ENCODE measurements at regions not wholly inside any gene's neighbourhood (a gene's known extent, or its start where the extent isn't known, plus 50 kb on each side); places are given as distances from the start of the nearest gene placed in this dataset.
A peak's percentile ranks its signal among the peaks of the same experiment; 100 is the strongest.

DNA sequence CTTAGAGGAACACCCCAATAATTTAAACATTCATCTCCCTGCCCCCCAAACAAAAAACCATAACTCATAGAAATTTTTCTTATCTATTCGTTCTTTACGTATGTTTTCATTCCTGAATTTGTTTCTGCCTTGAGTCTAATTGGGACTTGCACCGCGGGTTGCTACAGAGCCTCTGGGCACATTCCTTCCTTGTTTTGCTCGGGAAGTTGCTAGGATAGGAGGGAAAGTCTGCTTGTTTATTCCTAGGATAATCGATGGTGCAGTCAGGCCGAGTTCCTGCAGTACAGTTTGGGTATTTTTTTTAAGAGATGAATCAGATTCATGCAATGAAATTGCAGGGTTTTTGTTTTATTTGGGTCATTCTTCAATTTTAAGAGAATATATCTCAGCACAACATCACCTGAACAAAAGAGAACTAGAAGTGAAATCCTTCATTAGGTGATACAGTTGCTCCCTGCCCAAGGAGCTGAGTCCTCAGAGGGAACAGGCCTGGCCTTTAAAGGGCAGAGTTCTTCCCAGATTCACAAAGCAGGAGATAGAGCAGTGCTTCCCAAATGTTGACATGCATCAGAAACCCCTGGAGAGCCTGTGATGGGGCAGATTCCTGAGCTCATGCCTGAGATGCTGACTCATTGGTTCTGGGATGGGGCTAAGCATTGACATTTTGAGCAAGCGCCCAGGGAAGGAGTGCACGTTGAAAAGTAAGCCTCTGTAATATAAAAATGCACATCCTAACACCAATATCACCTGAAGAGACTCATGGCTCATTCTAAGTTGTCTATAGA lies 114.9 kb upstream of the FAM9B start:
- DNase-seq (ENCODE audit: low read depth): peak; percentile 78

DNA sequence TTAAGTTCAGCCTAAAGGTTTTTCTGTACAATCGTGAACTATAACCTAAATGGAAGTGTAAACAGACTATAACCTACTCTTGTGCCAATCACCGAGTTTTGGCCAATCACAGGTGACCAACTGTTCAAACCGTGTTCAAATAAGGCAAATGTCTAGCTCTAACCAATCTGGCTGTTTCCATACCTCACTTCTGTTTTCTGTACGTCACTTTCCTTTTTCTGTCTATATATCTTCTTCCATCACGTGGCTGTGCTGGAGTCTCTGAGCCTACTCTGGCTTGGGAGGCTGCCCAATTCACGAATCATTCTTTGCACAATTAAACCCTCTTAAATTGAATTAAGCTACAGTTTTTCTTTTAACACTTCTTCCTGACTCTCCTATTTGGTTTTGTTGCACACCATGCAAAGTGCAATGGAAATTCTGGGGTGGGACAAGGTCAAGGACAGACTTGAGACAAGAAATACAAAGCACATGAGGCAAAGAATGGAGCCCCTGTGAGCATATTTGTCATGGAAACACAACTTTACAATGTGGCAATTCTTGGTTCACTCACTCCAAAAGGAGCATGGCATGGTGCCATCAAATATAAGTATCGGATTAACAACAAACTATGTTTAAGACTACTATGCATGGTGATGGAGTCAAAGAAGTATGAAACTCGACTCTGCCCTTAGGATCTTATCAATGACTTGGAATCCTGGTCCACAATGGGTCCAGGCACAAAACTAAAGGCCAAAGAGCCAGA lies 115.7 kb upstream of the FAM9B start:
- DNase-seq (ENCODE audit: low read depth): peak; percentile 65

DNA sequence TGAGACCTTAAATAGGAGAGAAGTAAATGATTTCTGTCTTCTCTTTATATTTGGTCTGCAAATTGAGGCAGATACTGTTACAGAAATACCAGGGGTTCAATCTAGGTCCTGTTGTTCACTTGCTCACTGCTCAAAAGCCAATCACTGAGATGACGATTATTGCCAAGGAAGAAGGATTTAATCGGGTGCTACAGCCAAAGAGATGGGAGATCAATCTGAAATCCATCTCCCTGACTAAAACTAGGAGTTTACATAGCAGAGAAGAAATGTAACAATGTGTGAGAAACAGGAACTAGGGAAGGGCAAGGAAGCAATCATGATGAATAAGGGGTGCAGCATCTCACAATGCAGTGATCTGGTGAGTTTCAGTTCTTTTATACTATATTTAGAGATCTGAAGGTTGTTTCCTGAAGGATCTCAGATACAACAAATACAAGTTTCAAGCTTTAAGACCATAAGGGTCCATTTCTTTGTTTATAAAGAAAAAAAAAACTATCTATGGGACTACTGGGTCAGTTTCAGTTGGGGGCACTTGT lies 117.9 kb upstream of the FAM9B start:
- no peak for DNase-seq (ENCODE audit: low read depth)

- DNase-seq (ENCODE audit: low read depth): no peak
Observed at GRCh38 chrX:9153300-9153699, 119.4 kb upstream of the FAM9B start.

DNA sequence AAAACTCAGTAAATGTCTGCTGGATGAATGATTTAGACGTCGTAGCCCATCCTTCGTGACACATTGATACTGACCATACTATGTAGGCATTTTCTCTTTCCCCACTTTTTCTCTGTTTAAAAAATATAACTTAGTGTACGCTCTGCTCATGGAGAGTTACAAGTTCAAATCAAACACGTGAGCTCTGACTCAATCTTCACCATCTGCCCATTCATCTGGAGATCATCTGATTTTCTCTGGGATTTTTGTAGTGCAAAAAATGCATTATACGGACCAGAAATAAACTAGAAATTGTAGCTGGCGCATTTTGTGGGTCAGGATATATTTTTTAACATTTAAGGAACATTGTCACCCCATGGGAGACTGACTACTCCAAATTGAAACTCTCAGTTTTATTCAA lies 124.7 kb upstream of the FAM9B start:
- DNase-seq (ENCODE audit: low read depth): no peak

DNA sequence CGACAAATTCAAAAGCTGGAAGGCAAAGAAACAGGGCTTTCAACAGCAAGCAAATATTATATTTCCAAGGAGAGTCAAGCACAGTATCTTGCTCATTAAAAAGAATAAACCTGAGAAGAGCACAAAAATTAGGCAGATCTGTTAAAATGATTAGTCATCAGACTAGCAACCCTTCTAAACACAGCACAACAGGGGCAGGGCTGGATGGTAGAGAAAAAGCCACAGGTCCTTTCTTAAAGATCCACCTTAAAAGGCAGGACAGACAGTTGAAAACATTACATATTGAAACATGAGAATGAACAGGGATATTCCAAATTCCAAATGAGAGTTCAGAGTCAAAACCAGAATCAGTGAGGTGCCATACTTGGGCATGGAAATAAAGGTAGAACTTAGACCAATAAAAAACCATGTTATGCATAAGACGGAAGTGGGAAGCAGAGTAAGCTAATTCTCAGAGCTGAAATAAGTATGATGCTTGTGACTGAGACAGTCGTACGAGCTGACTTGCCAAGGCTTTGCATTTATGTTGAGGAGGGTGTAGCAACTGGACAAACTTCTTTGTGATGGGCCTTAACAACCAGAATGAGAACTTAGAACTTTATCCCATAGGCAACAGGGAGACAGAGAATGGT lies 126.9 kb upstream of the FAM9B start:
- DNase-seq (ENCODE audit: low read depth): no peak

DNA sequence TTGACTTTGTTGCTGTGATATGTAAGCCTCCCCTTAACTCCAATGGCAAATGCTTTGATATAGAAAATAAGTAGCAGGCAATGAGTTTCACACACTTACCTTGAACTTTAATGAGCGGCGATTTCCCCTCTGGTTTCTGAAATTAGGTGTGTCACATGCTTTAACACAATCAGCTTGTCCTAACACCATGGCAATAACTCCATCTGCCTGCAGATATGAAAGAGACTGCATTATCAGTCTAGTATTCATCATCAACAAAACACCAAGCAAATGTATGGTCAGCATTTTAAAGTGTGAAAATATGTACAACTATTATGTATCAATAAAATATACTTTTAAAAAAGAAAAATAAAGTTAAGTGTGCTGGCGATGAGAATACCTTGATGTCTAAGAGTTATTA lies 128.8 kb upstream of the FAM9B start:
- DNase-seq (ENCODE audit: low read depth): no peak

DNA sequence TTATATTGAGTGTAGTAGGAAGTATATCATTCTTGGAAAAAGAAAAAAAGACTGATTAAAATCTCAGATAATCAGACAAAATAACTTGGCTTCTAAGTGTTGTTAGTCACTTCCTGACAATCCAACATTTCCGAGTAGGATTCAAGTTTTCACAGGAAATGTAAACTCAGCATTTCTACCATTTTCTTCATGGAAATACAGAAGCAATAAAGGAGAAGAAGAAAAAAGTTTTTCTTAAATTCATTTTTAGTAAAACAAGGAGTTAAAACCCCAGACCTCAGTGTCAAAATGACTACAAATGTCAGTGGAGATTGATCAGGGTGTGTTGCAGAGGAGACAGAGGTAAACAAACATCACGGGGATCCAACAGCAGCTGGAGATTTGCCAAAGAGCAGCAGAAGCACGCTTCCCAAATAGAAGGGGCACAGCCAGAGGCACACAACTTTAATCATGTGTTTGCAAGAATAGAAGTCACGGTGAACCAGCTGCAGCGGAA lies 129.3 kb upstream of the FAM9B start:
- DNase-seq (ENCODE audit: low read depth): no peak

DNA sequence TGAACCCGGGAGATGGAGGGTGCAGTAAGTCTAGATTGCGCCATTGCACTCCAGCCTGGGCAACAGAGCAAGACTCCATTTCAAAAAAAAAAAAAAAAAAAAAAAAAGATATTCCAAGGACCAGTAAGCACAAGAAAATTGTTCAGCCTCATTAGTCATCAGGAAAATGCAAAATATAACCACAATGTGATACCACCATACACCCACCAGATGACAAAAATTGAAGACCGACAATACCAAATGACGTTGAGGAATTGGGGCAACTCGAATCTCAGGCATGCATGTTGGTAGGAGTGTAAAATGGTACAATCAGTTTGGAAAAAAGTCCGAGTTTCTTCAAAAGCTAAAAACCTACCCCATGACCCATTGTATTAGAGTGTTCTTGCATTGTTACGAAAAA lies 130.2 kb upstream of the FAM9B start:
- no peak for DNase-seq (ENCODE audit: low read depth)

DNA sequence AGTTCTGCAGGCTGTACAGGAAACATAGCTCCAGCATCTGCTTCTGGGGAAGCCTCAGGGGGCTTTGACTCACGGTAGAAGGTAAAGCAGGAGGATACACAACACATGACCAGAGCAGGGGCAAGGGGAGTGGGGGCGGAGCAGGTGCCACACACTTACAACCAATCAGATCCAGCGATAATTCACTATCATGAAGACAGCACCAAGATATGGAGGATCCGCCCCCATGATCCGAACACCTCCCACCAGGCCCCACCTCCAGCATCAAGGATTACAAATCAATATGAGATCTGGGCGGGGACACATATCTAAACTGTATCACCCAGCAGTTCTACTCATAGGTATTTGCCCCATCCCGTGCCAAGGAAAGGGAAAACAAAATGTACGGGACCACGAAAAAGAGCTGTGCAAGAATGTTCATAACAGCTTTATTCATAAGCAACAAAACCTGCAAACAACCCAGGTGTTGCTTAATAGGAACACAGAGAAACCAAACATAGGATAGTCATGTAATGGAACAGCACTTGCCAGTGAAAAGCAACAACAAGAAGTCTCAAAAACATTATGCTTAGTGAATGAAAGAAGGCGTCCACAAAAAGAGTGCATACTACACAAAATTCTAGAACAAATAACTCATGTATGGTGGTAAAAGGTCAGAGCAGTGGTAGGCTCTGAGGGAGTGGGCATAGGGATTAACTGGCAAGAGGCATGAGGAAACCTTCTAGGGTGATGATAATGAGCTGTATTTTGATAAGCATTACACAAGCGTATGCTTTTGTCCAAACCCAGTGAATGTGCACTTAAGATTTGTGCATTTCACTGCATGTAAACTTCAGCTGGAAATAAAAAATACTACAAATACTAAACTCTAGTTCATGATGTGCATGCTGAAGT lies 130.9 kb upstream of the FAM9B start:
- no peak for DNase-seq (ENCODE audit: low read depth)

DNA sequence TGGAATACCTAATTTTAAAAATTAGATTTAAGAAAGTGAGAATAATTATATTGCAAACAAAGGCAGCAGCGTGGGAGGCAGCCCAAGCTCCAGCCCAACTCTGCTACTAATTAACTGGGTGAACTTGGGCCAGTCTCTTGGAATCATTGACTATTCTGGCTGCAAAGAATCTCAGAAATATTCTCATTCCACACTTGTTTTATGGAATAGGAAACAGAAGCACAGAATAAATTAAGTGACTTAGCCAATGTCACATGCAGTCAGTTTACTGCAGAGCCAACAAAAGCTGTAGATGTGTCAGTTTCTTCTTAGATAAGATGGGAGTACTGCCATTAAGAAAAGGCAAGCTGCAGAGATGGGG lies 132.6 kb upstream of the FAM9B start:
- peak; percentile 14 for DNase-seq (ENCODE audit: low read depth)

DNA sequence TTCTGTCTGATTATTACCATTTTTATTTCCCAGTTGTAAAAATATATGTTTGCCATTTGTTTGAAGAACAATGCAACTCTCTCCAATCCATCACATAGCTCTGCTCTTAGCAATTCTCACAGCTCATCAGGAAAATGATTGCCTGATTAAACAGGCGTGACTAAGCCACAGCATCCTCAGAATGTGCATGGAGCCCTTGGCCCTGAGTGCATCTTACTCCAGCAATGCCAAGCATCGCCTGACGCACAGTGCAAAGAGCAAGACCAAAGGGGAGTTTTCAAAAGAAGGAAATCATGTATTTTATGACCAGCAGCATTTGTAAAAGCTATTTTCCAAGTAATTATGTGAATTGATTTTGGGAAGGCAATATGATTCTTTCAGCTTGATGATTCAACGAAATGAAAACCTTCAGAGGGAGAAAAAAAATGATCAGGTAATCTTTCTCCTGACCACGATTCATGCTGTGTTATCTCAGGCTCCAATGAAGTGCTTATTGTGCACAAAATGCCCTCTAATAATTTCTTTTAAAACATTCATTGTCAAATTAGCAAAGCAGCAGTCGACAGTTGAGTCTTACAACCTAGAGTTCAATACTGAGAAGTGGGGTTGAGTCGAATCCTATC lies 138.0 kb upstream of the FAM9B start:
- DNase-seq (ENCODE audit: low read depth): peak; percentile 6

GRCh38 chrX:9172464-9172850 lies 138.5 kb upstream of the FAM9B start:
- no peak for DNase-seq (ENCODE audit: low read depth)

- DNase-seq (ENCODE audit: low read depth): no peak
Observed at GRCh38 chrX:9180623-9181022, 146.7 kb upstream of the FAM9B start.

GRCh38 chrX:9182041-9182440 lies 148.1 kb upstream of the FAM9B start:
- no peak for DNase-seq (ENCODE audit: low read depth)

DNA sequence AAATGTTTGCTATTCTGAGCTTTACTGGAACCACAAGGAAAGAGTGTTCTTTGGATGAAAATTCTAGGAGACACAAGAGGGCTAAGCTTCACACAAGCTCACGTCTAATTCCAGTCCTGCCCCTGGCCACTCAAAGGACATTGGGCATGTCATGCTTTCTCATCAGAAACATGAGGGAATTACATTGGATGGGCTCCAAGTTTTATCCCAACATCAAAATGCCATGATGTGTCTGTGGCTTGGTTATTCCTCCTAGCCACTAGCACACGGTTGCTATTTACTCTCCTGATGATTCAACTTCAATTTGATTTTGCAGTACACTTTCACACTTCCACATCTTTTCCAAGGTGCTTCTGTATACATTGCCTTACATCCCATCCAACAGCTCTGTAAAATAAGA lies 149.6 kb upstream of the FAM9B start:
- no peak for DNase-seq (ENCODE audit: low read depth)

DNA sequence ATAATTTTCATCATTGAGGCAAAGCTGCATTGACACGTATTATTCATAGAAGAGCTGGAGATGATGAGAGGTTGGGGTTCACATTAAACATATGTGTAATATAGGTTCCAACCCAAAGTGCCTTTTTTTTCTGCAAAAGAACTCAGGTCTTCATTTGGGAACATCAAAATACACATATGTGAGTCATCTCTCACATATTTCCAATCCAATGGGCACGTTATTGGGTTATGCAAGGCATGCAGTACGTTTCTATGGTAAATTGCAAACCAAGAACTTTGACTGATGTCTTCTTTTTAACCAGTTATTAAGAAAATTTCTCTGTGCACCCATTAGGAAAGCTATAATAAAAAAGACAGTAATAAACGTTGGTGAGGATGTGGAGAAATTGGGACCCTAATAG lies 150.3 kb upstream of the FAM9B start:
- DNase-seq (ENCODE audit: low read depth): peak; percentile 2

DNA sequence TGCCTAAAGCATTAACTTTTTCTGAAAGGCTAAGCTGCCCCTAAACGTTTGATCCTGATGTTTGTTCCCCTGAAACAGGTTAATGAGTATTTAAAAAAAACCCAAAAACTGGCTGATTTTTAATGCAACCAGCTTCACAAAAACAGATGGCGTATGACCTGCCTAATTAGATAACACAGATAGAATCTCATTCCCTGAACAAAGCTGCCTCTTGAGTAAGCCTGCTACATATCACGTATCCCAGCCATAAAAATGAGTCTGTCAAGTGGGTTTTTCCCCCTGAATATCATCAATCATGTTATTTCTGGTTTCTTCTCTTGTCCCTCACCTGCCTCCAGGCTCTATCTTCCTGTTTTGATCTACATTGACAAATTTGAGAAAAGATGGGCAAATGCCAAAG lies 154.2 kb upstream of the FAM9B start:
- no peak for DNase-seq (ENCODE audit: low read depth)

DNA sequence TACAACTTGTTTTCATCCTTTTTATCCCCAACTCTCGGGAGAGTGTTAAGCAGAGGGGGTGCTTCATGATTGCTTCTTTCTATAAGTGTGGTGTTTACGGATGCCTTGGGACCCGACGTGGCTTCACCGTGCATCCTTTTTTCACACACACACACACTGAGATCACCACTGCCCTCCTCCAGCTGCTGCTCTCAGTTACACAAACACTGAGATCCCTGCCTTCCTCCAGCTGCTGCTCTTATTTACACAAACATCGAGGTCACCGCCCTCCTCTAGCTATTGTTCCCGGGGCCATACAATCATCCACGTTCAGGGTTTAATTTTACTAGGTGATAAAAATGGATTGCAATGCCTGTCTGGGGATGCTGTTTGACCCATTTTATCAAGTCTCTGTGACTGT lies 155.4 kb upstream of the FAM9B start:
- no peak for DNase-seq (ENCODE audit: low read depth)

DNA sequence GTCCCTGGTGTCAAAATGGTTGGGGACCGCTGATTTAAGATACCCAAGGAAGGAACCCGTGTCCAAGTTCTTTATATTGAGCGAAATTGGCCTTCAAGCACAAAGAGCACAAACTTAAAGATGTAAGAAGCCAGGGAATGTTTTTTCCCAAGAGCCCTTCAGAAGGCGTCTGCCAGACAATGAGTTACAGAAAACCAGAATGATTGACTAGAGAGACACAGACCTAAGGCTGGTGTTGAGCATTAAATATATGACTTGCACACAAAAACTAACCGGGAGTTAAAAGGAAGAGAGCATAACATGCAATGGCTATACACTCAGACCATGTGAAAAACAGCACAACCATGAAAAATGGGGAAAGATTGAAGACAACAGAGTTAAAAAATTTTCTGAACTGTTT lies 157.5 kb upstream of the FAM9B start:
- no peak for DNase-seq (ENCODE audit: low read depth)

DNA sequence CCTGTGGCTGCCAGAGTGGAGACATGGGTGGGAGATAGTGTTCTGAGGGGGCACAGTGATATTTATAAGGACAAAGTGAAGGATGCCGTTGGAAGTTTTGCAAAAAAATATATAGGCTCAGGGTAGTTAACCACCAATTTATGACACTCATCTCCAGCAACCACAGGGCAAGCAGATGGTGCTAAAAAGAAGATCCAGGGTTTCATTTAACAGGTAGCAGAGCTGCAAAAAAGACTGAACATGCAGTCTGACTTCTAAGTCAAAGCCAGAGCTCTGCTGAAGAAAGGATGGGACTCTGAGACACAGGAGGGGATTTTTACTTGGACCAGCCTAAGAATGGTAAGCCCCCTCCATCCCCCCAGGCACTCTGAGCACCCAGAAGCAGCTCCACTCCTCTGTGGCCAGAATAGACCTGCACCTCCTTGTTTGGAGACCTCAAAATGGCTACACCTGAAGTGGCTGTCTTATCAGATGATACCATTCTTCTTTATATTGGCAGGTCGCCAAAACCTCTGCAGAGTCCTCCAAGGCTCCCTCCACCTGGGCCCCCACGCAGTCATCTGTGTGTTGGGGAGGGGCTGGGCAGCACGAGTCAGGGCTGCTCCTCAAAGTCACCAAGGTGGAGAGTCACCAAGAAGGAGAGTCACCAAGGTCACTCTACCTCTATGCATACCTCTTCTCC lies 161.4 kb upstream of the FAM9B start:
- no peak for DNase-seq (ENCODE audit: low read depth)
